Upper lobe of left lung (tissue), 6 donors: ENCODE measurements at regions not wholly inside any gene's neighbourhood (a gene's known extent, or its start where the extent isn't known, plus 50 kb on each side); places are given as distances from the start of the nearest gene placed in this dataset.
A peak's percentile ranks its signal among the peaks of the same experiment; 100 is the strongest.

Experiments
- ATAC-seq, 2 donors: fragments of 200-7000 bp; cut with Tn5 transposase; one replicate each; pipeline ENCODE4 v1.9.1; 2022; ENCODE audit warnings: mild to moderate bottlenecking in 2 of 2, moderate library complexity in 2 of 2; ENCODE audit not compliant: low FRiP score in 2 of 2
- DNase-seq, 2 donors: peaks; one replicate each; pipeline ENCODE4 v3.0.0-alpha.2; 2019 to 2020
- H3K27ac ChIP-seq, 4 donors: fragments of 200-600 bp; sonication (generic); one replicate each; pipeline ENCODE4 v1.5.1; 2016 to 2019
- H3K27me3 ChIP-seq, 4 donors: fragments of 200-600 bp; sonication (generic); one replicate each; pipeline ENCODE4 v1.5.1; 2017 to 2019
- H3K36me3 ChIP-seq, 4 donors: fragments of 200-600 bp; sonication (generic); one replicate each; pipeline ENCODE4 v1.5.1; 2016 to 2019
- H3K4me1 ChIP-seq, 4 donors: fragments of 200-600 bp; sonication (generic); one replicate each; pipeline ENCODE4 v1.5.1; 2018 to 2019
- H3K4me3 ChIP-seq, 4 donors: fragments of 200-600 bp; sonication (generic); one replicate each; pipeline ENCODE4 v1.5.1; 2017 to 2019; ENCODE audit warnings: mild to moderate bottlenecking in 2 of 4, moderate library complexity in 1 of 4
- H3K9me3 ChIP-seq, 4 donors: fragments of 200-600 bp; sonication (generic); one replicate each; pipeline ENCODE4 v1.5.1; 2018 to 2019
- CTCF ChIP-seq, 6 experiments: fragments of 450-650 bp in 4 of 6; fragments of 200-600 bp in 2 of 6; sonication (generic) in 2 of 6; IDR thresholded peaks; one replicate each; pipeline ENCODE4 v1.5.1; 2016 to 2019; ENCODE audit warnings: antibody characterized with exemption in 6 of 6
- EP300 ChIP-seq, 4 donors: sonication (generic); formaldehyde crosslinking; IDR thresholded peaks; one replicate each; pipeline ENCODE4 v1.5.1; 2017; ENCODE audit warnings: antibody characterized with exemption in 4 of 4, control low read depth in 2 of 4
- POLR2A ChIP-seq, 4 donors: fragments of 450-650 bp; IDR thresholded peaks; one replicate each; pipeline ENCODE4 v1.5.1; 2016 to 2017; ENCODE audit warnings: antibody characterized with exemption in 4 of 4, mild to moderate bottlenecking in 2 of 4
- POLR2AphosphoS5 ChIP-seq, 2 donors: sonication (generic); formaldehyde crosslinking; IDR thresholded peaks; one replicate each; pipeline ENCODE4 v1.5.1; 2017; ENCODE audit warnings: antibody characterized with exemption in 2 of 2
- WGBS, 2 donors: methylation state at CpG; one replicate each; pipeline ENCODE4 v1.1.5; 2017 to 2018; 5-methylcytosine and 5-hydroxymethylcytosine counted together
- donor health status: DM: no; HTN: no; CAD: no; lungs with moderate emphysema.
- donor health status: DM: no; HTN: yes; CAD: no; lungs with severe emphysema.

GRCh38 chr2:215718890-215719289 lies 283.0 kb upstream of the FN1 start:
- H3K27ac ChIP-seq, result no peak overlapping the region
- no peak for ATAC-seq

GRCh38 chr2:215718436-215718835 lies 282.6 kb upstream of the FN1 start:
- Histone ChIP-seq H3K4me3 (no peak overlapping the region), H3K9me3 (no peaks in the 10 kb centered on the region), H3K27me3 (no peaks in the 10 kb centered on the region), H3K4me1 (peaks cover 3 to 18% (median 15%) of the 10 kb centered on the region in 4 donors), H3K36me3 (no peaks in the 10 kb centered on the region), H3K27ac (peak overlapping the region in 3 of 4 donors; percentile 56 to 74 (median 72))
- DNase-seq (no peak), ATAC-seq (no peak)
- TF ChIP-seq POLR2AphosphoS5 (IDR thresholded peaks at IDR 0.05) (no peak), POLR2A (IDR thresholded peaks at IDR 0.05) (no peak), CTCF (IDR thresholded peaks at IDR 0.05) (no peak), EP300 (IDR thresholded peaks at IDR 0.05) (no peak)
- WGBS, 2 donors, result 49 to 60% methylated on average over 2 of the region's 2 CpGs

More at GRCh38 chr2:215718890-215719289, 283.0 kb upstream of the FN1 start:
- Histone ChIP-seq H3K27me3 (no peaks in the 10 kb centered on the region), H3K4me3 (no peak overlapping the region), H3K9me3 (no peaks in the 10 kb centered on the region), H3K4me1 (peaks cover 0 to 14% (median 11%) of the 10 kb centered on the region in 4 donors), H3K36me3 (no peaks in the 10 kb centered on the region)
- TF ChIP-seq POLR2A (IDR thresholded peaks at IDR 0.05) (no peak), EP300 (IDR thresholded peaks at IDR 0.05) (no peak), POLR2AphosphoS5 (IDR thresholded peaks at IDR 0.05) (no peak), CTCF (IDR thresholded peaks at IDR 0.05) (no peak)
- no peak for DNase-seq
- WGBS, 2 donors, result 46 to 49% methylated on average over 3 of the region's 3 CpGs

- H3K4me3 ChIP-seq, result no peak overlapping the region
- H3K36me3 ChIP-seq, result no peaks in the 10 kb centered on the region
- peak in 1 of 2 donors; percentile 35 for ATAC-seq
- H3K4me1 ChIP-seq, result peaks cover 9 to 24% (median 17%) of the 10 kb centered on the region in 4 donors
- WGBS, 2 donors, result 46 to 54% methylated on average over 11 of the region's 11 CpGs
- H3K9me3 ChIP-seq, result no peaks in the 10 kb centered on the region
- TF ChIP-seq EP300 (IDR thresholded peaks at IDR 0.05), result no peak
- no peak for TF ChIP-seq CTCF (IDR thresholded peaks at IDR 0.05)
- TF ChIP-seq POLR2A (IDR thresholded peaks at IDR 0.05), result no peak
- no peak for TF ChIP-seq POLR2AphosphoS5 (IDR thresholded peaks at IDR 0.05)
- peak overlapping the region; percentile 56 to 74 (median 69) for H3K27ac ChIP-seq
- no peaks in the 10 kb centered on the region for H3K27me3 ChIP-seq
- no peak for DNase-seq
These were observed 281.9 kb upstream of the FN1 start for GRCh38 chr2:215717501-215718381.

GRCh38 chr2:215716956-215717355 lies 281.1 kb upstream of the FN1 start:
- Histone ChIP-seq H3K27ac (peak overlapping the region in 3 of 4 donors; percentile 56 to 74 (median 72)), H3K9me3 (no peaks in the 10 kb centered on the region), H3K4me3 (no peak overlapping the region), H3K36me3 (no peaks in the 10 kb centered on the region), H3K4me1 (peaks cover 16 to 32% (median 24%) of the 10 kb centered on the region in 4 donors), H3K27me3 (no peaks in the 10 kb centered on the region)
- TF ChIP-seq CTCF (IDR thresholded peaks at IDR 0.05) (no peak), POLR2A (IDR thresholded peaks at IDR 0.05) (no peak), POLR2AphosphoS5 (IDR thresholded peaks at IDR 0.05) (no peak), EP300 (IDR thresholded peaks at IDR 0.05) (no peak)
- 88 to 95% methylated on average over 6 of the region's 6 CpGs for WGBS, 2 donors
- ATAC-seq (peak in 1 of 2 donors; percentile 33), DNase-seq (no peak)
